ENCODE measurements at regions not wholly inside any gene's neighbourhood (a gene's known extent, or its start where the extent isn't known, plus 50 kb on each side); places are given as distances from the start of the nearest gene placed in this dataset.

DNA sequence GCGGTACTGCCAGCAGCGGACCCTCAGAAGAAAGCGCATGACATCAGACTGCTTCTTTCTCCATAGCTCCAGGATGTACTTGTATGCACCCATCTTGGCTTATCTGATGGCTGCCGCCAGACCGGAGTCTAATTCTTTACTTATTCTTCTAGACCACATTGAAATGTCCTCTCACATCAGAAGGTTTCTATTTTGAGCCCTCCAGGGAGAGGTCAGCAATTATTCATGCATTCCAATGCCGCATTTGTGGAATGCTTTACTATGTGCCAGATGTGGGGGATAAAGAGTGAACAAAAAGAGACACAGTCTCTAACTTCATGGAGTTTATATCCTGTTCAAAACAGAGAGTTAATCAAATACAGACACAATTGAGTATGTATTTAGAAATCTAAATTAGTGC lies 230.1 kb downstream of the MIAT start:
- TF ChIP-seq, protein P1, sequence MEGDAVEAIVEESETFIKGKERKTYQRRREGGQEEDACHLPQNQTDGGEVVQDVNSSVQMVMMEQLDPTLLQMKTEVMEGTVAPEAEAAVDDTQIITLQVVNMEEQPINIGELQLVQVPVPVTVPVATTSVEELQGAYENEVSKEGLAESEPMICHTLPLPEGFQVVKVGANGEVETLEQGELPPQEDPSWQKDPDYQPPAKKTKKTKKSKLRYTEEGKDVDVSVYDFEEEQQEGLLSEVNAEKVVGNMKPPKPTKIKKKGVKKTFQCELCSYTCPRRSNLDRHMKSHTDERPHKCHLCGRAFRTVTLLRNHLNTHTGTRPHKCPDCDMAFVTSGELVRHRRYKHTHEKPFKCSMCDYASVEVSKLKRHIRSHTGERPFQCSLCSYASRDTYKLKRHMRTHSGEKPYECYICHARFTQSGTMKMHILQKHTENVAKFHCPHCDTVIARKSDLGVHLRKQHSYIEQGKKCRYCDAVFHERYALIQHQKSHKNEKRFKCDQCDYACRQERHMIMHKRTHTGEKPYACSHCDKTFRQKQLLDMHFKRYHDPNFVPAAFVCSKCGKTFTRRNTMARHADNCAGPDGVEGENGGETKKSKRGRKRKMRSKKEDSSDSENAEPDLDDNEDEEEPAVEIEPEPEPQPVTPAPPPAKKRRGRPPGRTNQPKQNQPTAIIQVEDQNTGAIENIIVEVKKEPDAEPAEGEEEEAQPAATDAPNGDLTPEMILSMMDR (IDR thresholded peaks at IDR 0.05) = no peak
- no peak for TF ChIP-seq POLR2A (IDR thresholded peaks at IDR 0.05)
